IPS-15b (cell line): ENCODE measurements at regions not wholly inside any gene's neighbourhood (a gene's known extent, or its start where the extent isn't known, plus 50 kb on each side); places are given as distances from the start of the nearest gene placed in this dataset.
"Not testable (repeated sequence)": the region's sequence is repeated elsewhere in the genome, so short reads cannot be mapped to it uniquely, and the experiment has no call there.

ENCODE experiments used
- H3K27me3 ChIP-seq: one replicate; pipeline ENCODE4 v1.6.1; 2013; ENCODE audit warnings: low read length; ENCODE audit not compliant: control insufficient read depth, insufficient read depth
- H3K36me3 ChIP-seq: one replicate; pipeline ENCODE4 v1.6.1; 2013; ENCODE audit warnings: low read length; ENCODE audit not compliant: control insufficient read depth, insufficient read depth
- H3K4me1 ChIP-seq: one replicate; pipeline ENCODE4 v1.6.1; 2013; ENCODE audit warnings: mild to moderate bottlenecking, low read length; ENCODE audit not compliant: control insufficient read depth, insufficient read depth
- H3K4me3 ChIP-seq: one replicate; pipeline ENCODE4 v1.5.1; 2013; ENCODE audit warnings: low read depth, low read length
- H3K9ac ChIP-seq: one replicate; pipeline ENCODE4 v1.6.1; 2013; ENCODE audit warnings: low read depth, mild to moderate bottlenecking, low read length
- H3K9me3 ChIP-seq: one replicate; pipeline ENCODE4 v1.6.1; 2013; ENCODE audit warnings: mild to moderate bottlenecking, low read length; ENCODE audit not compliant: control insufficient read depth, insufficient read depth

DNA sequence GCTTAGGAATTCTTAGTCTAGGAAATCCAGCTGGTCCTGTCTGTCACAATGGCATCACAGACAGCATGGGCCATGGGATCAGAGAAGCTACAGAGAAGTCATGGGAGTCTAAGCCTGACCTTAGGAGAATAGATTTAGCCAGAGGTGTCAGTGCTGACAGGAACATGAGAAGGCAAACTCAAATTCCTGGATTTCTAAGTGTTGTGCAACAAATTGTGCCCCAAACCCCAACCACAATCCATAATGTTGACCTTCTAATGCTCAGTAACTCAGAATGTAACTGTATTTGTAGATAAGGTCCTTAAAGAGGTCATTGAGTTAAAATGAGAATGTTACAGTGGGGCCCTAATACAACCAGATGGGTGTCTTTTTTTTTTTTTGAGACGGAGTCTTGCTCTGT lies 95.9 kb upstream of the RHOBTB1 start:
- H3K4me3 ChIP-seq: no peak overlapping the region
- H3K27me3 ChIP-seq: no peaks in the 10 kb centered on the region
- H3K36me3 ChIP-seq: no peaks in the 10 kb centered on the region
- H3K4me1 ChIP-seq: peaks cover 9% of the 10 kb centered on the region
- H3K9me3 ChIP-seq: peaks cover 3% of the 10 kb centered on the region
- H3K9ac ChIP-seq: no peak overlapping the region

DNA sequence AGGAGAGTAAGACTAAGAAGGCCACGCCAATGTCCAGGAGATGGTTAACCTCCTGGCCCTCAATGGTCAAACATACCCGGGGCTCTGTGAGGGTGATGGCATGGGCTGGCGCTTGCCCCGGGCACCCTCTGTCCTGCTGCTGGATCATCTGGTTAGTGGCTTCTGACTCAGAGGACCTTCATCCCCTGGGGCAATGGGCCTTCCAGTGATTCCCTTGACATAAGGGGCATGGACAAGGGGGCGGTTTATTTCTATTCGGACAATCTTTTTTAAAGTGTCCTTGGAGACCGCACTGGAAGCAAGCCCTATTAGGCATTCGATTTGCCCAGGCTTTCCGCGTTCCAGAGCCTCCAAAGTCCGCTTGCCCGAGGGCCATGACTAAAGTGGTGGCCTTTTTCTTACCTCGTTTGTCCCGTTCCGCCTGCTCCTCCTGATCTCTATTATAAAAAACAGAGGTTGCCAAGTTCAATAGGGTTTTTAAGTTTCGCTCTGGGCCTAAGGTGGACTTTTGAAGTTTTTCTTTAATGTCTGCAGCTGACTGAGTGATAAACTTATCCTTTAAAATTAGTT lies 93.4 kb upstream of the RHOBTB1 start:
- H3K4me3 ChIP-seq, H3K9ac ChIP-seq, H3K27me3 ChIP-seq, H3K9me3 ChIP-seq, H3K36me3 ChIP-seq, H3K4me1 ChIP-seq: not testable (repeated sequence)

DNA sequence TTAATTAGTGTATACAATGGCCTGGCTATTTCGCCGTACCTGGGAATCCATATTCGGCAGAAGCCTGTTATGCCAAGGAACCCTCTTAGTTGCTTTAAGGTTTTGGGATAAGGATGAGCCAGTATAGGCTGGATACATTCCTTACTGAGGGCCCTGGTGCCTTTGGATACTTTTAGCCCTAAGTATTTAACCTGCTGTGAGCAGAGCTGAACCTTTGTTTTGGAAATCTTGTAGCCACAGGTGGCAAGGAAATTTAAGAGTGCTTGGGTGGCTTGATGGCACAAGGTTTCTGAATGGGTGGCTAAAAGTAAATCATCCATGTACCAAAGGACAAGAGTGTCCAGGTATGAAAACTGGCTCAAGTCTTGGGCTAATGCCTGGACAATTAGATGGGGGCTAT lies 92.2 kb upstream of the RHOBTB1 start:
- not testable (repeated sequence) for H3K4me3 ChIP-seq, H3K9ac ChIP-seq, H3K4me1 ChIP-seq, H3K9me3 ChIP-seq, H3K27me3 ChIP-seq, H3K36me3 ChIP-seq

DNA sequence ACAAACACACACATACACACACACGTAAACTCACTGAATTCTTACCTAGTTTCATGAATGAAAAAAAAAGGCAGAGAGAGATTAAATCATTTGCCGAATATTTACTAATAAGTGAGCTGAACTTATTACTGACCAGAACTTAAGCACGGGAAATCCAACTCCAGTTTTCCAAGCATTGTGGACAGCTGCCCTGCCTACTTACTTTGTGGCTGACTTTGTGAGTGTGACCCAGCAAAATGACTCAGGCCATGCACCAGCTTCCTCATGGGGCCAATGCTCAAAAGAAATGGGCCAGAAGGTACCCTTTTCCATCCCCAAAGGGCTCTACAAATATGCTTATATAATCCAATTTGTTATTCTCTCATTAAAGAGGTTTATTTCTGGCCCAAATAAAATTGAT lies 87.4 kb upstream of the RHOBTB1 start:
- Histone ChIP-seq H3K27me3 (no peaks in the 10 kb centered on the region), H3K9me3 (no peaks in the 10 kb centered on the region), H3K4me1 (peaks cover 6% of the 10 kb centered on the region), H3K4me3 (no peak overlapping the region), H3K36me3 (no peaks in the 10 kb centered on the region), H3K9ac (no peak overlapping the region)

DNA sequence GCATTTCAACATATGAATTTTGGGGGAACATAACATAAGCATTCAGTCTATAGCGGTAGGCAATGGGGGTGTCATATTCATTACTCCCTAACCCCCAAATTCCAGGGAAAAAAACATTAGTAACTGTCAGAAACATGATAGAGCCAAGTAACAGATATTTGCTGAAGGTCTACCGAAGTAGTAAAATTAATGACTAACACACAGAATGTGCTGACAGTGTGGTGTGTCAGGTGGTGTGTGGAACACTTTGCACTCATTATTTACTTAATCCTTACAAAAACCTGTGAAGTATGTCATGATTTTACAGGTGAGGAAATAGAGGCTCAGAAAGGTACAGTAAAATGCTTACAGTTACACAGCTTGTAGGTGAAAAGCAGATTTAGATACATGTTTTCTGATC lies 85.4 kb upstream of the RHOBTB1 start:
- no peaks in the 10 kb centered on the region for H3K4me1 ChIP-seq
- no peak overlapping the region for H3K9ac ChIP-seq
- no peak overlapping the region for H3K4me3 ChIP-seq
- no peaks in the 10 kb centered on the region for H3K36me3 ChIP-seq
- no peaks in the 10 kb centered on the region for H3K27me3 ChIP-seq
- H3K9me3 ChIP-seq: no peaks in the 10 kb centered on the region

DNA sequence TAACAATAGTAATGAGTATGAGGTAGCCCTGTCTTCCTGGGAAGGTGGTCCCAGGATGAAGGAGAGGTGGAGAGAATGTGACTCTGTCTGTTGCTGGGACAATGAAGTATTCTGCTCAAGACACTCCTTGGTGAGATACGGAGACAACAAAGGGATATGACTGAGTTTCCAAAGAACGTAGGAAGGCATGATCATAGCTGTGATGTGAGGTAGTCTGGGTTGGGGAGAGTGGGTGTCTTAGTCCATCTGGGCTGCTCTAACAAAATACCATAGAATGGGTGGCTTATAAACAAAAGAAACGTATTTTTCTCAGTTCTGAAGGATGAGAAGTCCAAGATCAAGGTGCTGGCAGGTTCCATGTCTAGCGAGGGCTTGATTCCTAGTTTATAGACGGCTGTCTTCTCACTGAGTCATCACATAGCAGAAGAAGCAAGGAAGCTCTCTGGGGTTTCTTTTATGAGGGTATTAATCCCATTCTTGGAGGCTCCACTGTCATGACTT lies 84.9 kb upstream of the RHOBTB1 start:
- Histone ChIP-seq H3K4me1 (no peaks in the 10 kb centered on the region), H3K36me3 (no peaks in the 10 kb centered on the region), H3K9me3 (no peaks in the 10 kb centered on the region), H3K27me3 (no peaks in the 10 kb centered on the region), H3K4me3 (no peak overlapping the region), H3K9ac (no peak overlapping the region)

DNA sequence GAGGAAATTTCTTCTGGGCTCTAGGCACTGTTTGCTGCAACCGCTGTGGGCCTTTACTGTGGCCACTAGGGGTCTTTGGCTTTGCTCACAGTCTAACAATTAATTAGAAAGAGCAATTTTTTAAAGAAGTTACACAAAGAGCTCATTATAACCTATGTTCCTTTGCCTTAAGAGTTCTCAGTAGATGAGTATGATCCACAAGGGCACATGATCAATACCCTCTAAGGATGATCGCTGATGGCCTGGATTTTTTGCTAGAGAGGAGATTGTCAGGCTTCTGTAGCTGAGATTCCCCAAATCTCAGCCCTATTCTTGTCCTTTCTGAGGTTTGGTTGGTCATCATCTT lies 80.8 kb upstream of the RHOBTB1 start:
- no peaks in the 10 kb centered on the region for H3K27me3 ChIP-seq
- H3K4me1 ChIP-seq: peaks cover 2% of the 10 kb centered on the region
- H3K4me3 ChIP-seq: no peak overlapping the region
- no peaks in the 10 kb centered on the region for H3K36me3 ChIP-seq
- no peaks in the 10 kb centered on the region for H3K9me3 ChIP-seq
- no peak overlapping the region for H3K9ac ChIP-seq

DNA sequence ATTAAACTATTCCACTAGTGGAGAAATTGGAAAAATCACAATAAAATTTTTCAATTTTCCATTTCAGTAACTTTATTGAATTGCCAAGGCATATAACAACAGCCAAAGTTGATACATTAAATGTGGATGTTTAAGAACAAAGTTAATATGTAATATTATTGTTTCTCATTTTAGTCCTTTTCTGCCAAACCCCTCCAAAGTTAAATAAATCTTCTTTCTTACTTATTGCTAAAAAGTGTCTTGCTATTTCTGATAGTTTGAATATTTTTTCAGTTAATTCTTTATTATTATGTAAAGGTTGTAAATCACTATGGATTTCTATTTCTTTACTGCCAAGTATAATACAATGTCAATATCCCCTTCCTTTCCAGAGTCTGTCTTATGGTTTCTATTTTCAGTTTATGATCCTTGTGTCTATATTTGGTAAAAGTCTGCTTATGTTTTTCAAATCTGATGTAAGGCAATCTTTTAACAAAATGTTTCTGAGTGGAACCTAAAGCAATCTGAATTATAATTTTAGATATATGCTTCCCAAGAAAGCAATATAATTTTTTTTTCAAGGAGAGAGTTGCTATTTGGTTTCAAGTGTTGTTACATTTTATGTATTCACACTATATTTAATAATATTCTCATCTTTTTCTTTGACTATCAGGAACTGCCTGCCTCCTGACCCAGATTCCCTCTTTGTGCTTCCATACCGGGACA lies 80.3 kb upstream of the RHOBTB1 start:
- Histone ChIP-seq H3K36me3 (no peaks in the 10 kb centered on the region), H3K9ac (no peak overlapping the region), H3K27me3 (no peaks in the 10 kb centered on the region), H3K9me3 (no peaks in the 10 kb centered on the region), H3K4me1 (peaks cover 2% of the 10 kb centered on the region), H3K4me3 (no peak overlapping the region)

DNA sequence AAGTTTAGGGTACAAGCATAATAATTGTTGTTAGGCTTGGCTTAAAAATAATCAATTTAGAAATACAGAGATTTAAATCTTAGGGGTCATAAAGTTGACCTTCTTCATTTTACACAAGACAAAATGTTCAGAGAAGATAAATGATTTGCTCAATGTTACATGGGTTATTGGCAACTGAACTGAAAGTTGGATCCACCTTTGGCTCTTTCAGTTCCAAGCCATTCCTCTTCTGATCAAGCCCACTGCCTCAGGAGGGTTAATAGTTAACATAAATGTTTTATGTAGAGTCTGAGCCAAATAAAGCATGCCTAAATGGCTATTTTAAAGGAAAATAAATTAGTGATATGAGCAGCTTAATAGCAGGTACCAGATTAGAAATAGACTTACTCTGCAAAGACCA lies 79.1 kb upstream of the RHOBTB1 start:
- Histone ChIP-seq H3K27me3 (no peaks in the 10 kb centered on the region), H3K9me3 (no peaks in the 10 kb centered on the region), H3K36me3 (no peaks in the 10 kb centered on the region), H3K9ac (no peak overlapping the region), H3K4me3 (no peak overlapping the region), H3K4me1 (peaks cover 2% of the 10 kb centered on the region)

DNA sequence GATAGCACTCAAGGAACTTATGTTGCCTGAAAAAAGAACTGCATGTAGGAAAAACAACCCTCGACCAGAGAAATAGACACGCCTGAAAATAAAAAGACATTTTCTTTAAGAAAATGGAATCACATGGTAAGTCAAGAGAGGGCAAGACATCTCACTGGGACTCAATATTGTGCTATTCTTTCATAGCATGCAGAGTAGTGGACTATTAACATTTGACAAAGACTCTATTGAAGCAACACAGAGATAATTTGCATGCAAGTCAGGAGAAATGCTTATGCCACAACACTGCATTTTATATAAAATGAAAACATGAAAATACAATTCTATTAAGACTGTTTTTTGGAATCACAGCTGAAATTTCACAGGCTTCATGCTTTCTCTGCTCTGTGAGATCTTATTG lies 77.9 kb upstream of the RHOBTB1 start:
- Histone ChIP-seq H3K9ac (no peak overlapping the region), H3K4me3 (no peak overlapping the region), H3K9me3 (no peaks in the 10 kb centered on the region), H3K36me3 (no peaks in the 10 kb centered on the region), H3K4me1 (peaks cover 2% of the 10 kb centered on the region), H3K27me3 (no peaks in the 10 kb centered on the region)

DNA sequence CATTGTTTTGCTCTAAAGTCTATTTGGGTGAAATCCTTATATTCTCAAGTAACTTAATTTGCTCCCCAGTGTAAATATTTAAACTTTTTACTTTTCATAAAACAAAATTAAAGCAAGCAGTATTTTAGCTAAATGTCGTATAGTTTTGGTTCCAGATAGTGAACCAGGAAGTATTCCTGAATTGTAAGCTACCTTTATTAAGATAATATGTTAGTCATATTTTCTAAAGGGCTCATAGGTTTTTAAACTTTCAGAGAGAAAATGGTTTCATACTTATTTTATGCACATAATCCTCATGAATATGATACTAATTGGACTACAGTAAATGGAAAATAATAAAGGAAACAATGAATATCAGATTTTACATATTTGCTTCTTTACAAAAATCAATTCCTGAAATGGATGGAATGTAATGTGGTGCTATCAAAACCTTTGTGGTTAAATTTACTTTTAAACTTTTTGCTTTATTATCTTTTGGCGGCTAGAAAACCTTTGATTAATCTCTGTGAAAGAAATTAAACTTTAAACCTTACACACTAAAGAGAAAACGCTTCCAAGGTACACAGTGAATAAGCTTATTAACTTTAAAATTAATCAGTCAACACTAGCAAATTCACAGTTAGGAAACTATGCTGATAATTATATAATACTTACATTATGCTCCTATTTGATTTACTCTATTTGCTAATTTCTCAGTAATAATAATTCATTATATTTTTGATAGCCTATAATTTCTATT lies 76.6 kb upstream of the RHOBTB1 start:
- H3K36me3 ChIP-seq: no peaks in the 10 kb centered on the region
- H3K9me3 ChIP-seq: no peaks in the 10 kb centered on the region
- peaks cover 2% of the 10 kb centered on the region for H3K4me1 ChIP-seq
- no peak overlapping the region for H3K4me3 ChIP-seq
- H3K27me3 ChIP-seq: no peaks in the 10 kb centered on the region
- H3K9ac ChIP-seq: no peak overlapping the region

DNA sequence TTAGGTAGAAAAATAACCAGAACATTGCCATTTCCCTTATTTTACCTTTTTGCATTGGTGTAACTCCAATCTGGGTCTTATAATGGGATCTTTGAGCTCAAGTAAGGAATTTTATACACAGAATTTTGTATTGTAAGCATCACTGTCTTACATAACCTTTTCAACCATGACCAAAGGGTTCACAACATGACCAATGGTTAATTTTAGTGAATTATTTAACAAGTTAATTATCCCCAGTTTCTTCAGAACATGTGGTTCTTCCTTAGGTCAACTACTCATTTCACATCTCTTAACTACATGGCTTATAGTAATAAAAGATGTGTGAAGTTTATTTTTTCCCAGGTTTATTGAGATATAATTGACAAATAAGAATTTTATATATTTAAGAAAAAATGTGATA lies 74.2 kb upstream of the RHOBTB1 start:
- Histone ChIP-seq H3K36me3 (no peaks in the 10 kb centered on the region), H3K4me1 (peaks cover 2% of the 10 kb centered on the region), H3K9ac (no peak overlapping the region), H3K9me3 (no peaks in the 10 kb centered on the region), H3K27me3 (no peaks in the 10 kb centered on the region), H3K4me3 (no peak overlapping the region)
